ENCODE measurements at regions not wholly inside any gene's neighbourhood (a gene's known extent, or its start where the extent isn't known, plus 50 kb on each side); places are given as distances from the start of the nearest gene placed in this dataset.

DNA sequence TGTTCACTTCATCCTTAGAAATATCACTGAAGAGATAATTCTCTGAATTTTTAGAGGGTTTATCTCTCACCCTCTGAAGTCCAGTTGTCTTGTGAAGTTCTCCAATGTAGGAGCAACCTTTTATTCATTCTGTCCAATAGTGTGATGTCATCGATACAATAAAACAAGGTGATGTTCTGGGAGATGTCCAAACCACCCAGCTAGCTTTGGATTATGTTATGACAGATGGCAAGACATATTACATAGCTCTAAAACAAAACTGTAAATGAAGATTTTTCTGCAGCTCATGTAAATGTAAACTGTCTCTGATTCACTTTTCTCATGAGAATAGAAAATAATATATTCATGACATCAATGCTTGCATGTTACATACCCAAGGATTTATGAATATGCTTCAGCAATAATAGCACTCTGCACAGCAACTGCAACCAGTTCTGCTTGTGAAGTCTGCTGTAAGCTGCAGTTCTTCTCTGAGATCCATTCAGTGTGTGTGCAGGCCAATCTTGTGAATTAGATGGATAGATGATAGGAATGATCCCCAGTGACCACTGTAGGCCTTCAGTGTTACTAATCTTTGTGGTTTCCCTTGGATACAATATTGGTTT lies 172.6 kb upstream of the CDH12 start:
- TF ChIP-seq EZH2 (IDR thresholded peaks at IDR 0.05; ENCODE audit: insufficient read depth, poor library complexity, severe bottlenecking) (no peak), EZH2phosphoT487 (IDR thresholded peaks at IDR 0.05; ENCODE audit: insufficient read depth, low read depth) (no peak)
